Hepatocyte (in vitro differentiated cells): ENCODE measurements at regions not wholly inside any gene's neighbourhood (a gene's known extent, or its start where the extent isn't known, plus 50 kb on each side); places are given as distances from the start of the nearest gene placed in this dataset.

Experiments
- DNase-seq: peaks from one replicate; pipeline ENCODE4 v3.0.0-alpha.2; 2016; ENCODE audit warnings: low spot score
- H2AFZ ChIP-seq: fragments of 200-600 bp; sonication (generic); 2 replicates; pipeline ENCODE4 v1.6.0; 2016; ENCODE audit warnings: antibody characterized with exemption, mild to moderate bottlenecking
- H3K27ac ChIP-seq: fragments of 200-600 bp; sonication (generic); 2 replicates; pipeline ENCODE4 v1.5.1; 2016; ENCODE audit warnings: mild to moderate bottlenecking
- H3K27me3 ChIP-seq: fragments of 200-600 bp; sonication (generic); 2 replicates; pipeline ENCODE4 v1.6.1; 2016
- H3K36me3 ChIP-seq: fragments of 200-600 bp; sonication (generic); replicated peaks from 2 replicates; pipeline ENCODE4 v1.5.1; 2016; ENCODE audit warnings: low read depth; ENCODE audit not compliant: insufficient read depth
- H3K4me1 ChIP-seq: fragments of 200-600 bp; sonication (generic); 2 replicates; pipeline ENCODE4 v1.5.1; 2016; ENCODE audit warnings: mild to moderate bottlenecking, moderate library complexity; ENCODE audit not compliant: insufficient read depth
- H3K4me2 ChIP-seq: fragments of 200-600 bp; sonication (generic); 2 replicates; pipeline ENCODE4 v1.6.0; 2016
- H3K4me3 ChIP-seq: fragments of 200-600 bp; sonication (generic); 2 replicates; pipeline ENCODE4 v1.5.1; 2016; ENCODE audit warnings: mild to moderate bottlenecking
- H3K79me2 ChIP-seq: fragments of 200-600 bp; sonication (generic); 2 replicates; pipeline ENCODE4 v1.6.0; 2017; ENCODE audit warnings: mild to moderate bottlenecking
- H3K9me2 ChIP-seq: fragments of 200-600 bp; sonication (generic); replicated peaks from 2 replicates; pipeline ENCODE4 v1.6.0; 2017; ENCODE audit warnings: mild to moderate bottlenecking; ENCODE audit not compliant: insufficient read depth
- H3K9me3 ChIP-seq: fragments of 200-600 bp; sonication (generic); 2 replicates; pipeline ENCODE4 v1.5.1; 2016; ENCODE audit warnings: low read depth, mild to moderate bottlenecking
- H4K20me1 ChIP-seq: fragments of 200-600 bp; sonication (generic); 2 replicates; pipeline ENCODE4 v1.6.0; 2016; ENCODE audit warnings: mild to moderate bottlenecking; ENCODE audit not compliant: insufficient read depth, poor library complexity, severe bottlenecking
- CTCF ChIP-seq: fragments of 200-600 bp; sonication (generic); IDR thresholded peaks from 2 replicates; pipeline ENCODE4 v1.5.1; 2016; ENCODE audit warnings: antibody characterized with exemption, mild to moderate bottlenecking; ENCODE audit not compliant: poor library complexity
- EZH2 ChIP-seq: fragments of 200-600 bp; sonication (generic); IDR thresholded peaks from 2 replicates; pipeline ENCODE4 v1.6.1; 2016; ENCODE audit warnings: antibody characterized with exemption, mild to moderate bottlenecking, borderline replicate concordance
- EZH2phosphoT487 ChIP-seq: fragments of 200-600 bp; sonication (generic); IDR thresholded peaks from one replicate; pipeline ENCODE4 v1.6.1; 2018; ENCODE audit warnings: antibody characterized with exemption, mild to moderate bottlenecking, low read depth, moderate library complexity; ENCODE audit not compliant: unreplicated experiment, severe bottlenecking
- WGBS: methylation state at CpG from one replicate; pipeline ENCODE4 v1.1.6; 2016; ENCODE audit warnings: low lambda C conversion rate; ENCODE audit errors: missing lambda C conversion rate; 5-methylcytosine and 5-hydroxymethylcytosine counted together

- H3K9me3 ChIP-seq = no peaks in the 10 kb centered on the region
- 60% methylated on average over 6 of the region's 6 CpGs for WGBS
Observed at GRCh38 chr6:44715925-44716324, 328.4 kb downstream of the CDC5L start.

GRCh38 chr6:44717431-44717830, 329.9 kb downstream of the CDC5L start:
- WGBS = 95% methylated on average over 2 of the region's 2 CpGs
- no peaks in the 10 kb centered on the region for H4K20me1 ChIP-seq
- no peaks in the 10 kb centered on the region for H3K9me3 ChIP-seq
- H3K27me3 ChIP-seq = peaks cover 19% of the 10 kb centered on the region
- H3K27ac ChIP-seq = no peak overlapping the region
- no peaks in the 10 kb centered on the region for H3K79me2 ChIP-seq
- no peaks in the 10 kb centered on the region for H3K9me2 ChIP-seq
- no peak overlapping the region for H2AFZ ChIP-seq
- no peak overlapping the region for H3K4me2 ChIP-seq
- H3K36me3 ChIP-seq = no peaks in the 10 kb centered on the region
- peaks cover 24% of the 10 kb centered on the region for H3K4me1 ChIP-seq
- H3K4me3 ChIP-seq = no peak overlapping the region
- no peak for TF ChIP-seq CTCF
- TF ChIP-seq EZH2 = no peak
- no peak for TF ChIP-seq EZH2phosphoT487
- DNase-seq = no peak

More at GRCh38 chr6:44715925-44716324, 328.4 kb downstream of the CDC5L start:
- no peak overlapping the region for H3K27ac ChIP-seq
- no peak overlapping the region for H2AFZ ChIP-seq
- TF ChIP-seq EZH2phosphoT487 (no peak), EZH2 (no peak), CTCF (no peak)
- peaks cover 19% of the 10 kb centered on the region for H3K27me3 ChIP-seq
- H3K4me3 ChIP-seq = no peak overlapping the region
- H3K4me1 ChIP-seq = peaks cover 24% of the 10 kb centered on the region
- no peaks in the 10 kb centered on the region for H3K36me3 ChIP-seq
- DNase-seq = no peak
- H3K4me2 ChIP-seq = no peak overlapping the region
- no peaks in the 10 kb centered on the region for H3K9me2 ChIP-seq
- no peaks in the 10 kb centered on the region for H3K79me2 ChIP-seq
- H4K20me1 ChIP-seq = no peaks in the 10 kb centered on the region

GRCh38 chr6:44721954-44722578, 334.6 kb downstream of the CDC5L start:
- WGBS = 79% methylated on average over 2 of the region's 2 CpGs
- DNase-seq = no peak
- H3K4me2 ChIP-seq = no peak overlapping the region
- H3K27ac ChIP-seq = no peak overlapping the region
- no peak overlapping the region for H2AFZ ChIP-seq
- H3K9me3 ChIP-seq = no peaks in the 10 kb centered on the region
- H3K4me3 ChIP-seq = no peak overlapping the region
- H3K4me1 ChIP-seq = no peaks in the 10 kb centered on the region
- H3K27me3 ChIP-seq = peaks cover 22% of the 10 kb centered on the region
- H4K20me1 ChIP-seq = no peaks in the 10 kb centered on the region
- H3K9me2 ChIP-seq = no peaks in the 10 kb centered on the region
- H3K79me2 ChIP-seq = no peaks in the 10 kb centered on the region
- no peaks in the 10 kb centered on the region for H3K36me3 ChIP-seq
- TF ChIP-seq CTCF (no peak), EZH2phosphoT487 (no peak), EZH2 (no peak)

DNA sequence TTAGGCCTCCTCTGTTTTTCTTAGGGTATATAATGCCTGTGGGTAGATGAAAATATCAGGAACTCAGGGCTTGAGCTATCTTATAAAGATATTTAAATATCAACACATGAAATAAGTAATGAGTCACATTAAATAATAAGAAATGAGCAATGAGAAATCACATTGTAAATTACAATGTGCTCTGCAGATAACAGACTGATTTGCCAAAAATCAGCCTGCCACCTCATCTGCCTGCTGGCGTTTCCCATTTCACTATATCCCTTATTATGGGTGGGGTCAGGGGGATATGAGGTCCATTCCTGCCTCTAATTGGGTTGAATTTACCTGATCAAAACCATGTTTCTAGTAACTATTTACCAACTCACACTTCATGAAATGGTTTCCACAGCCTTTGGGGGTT, 335.2 kb downstream of the CDC5L start:
- Histone ChIP-seq H3K4me2 (no peak overlapping the region), H3K4me3 (no peak overlapping the region), H4K20me1 (no peaks in the 10 kb centered on the region), H2AFZ (no peak overlapping the region), H3K27me3 (peaks cover 21% of the 10 kb centered on the region), H3K9me3 (no peaks in the 10 kb centered on the region), H3K27ac (no peak overlapping the region), H3K4me1 (no peaks in the 10 kb centered on the region), H3K36me3 (no peaks in the 10 kb centered on the region), H3K79me2 (no peaks in the 10 kb centered on the region), H3K9me2 (no peaks in the 10 kb centered on the region)
- no peak for DNase-seq
- WGBS = 95% methylated on average over 1 of the region's 1 CpG
- TF ChIP-seq EZH2phosphoT487 (no peak), CTCF (no peak)
